ENCODE measurements at regions not wholly inside any gene's neighbourhood (a gene's known extent, or its start where the extent isn't known, plus 50 kb on each side); places are given as distances from the start of the nearest gene placed in this dataset.
A peak's percentile ranks its signal among the peaks of the same experiment; 100 is the strongest.

- Mint-ChIP-seq H3K4me1 (no peaks in the 10 kb centered on the region), H3K9me3 (peaks cover 6% of the 10 kb centered on the region), H3K27me3 (no peaks in the 10 kb centered on the region), H3K4me3 (no peak overlapping the region), H3K27ac (no peak overlapping the region), H3K36me3 (no peaks in the 10 kb centered on the region)
- no peak for ATAC-seq
Observed at GRCh38 chr4:97457253-97457652, 686.0 kb downstream of the STPG2 start.

- Mint-ChIP-seq H3K27me3 (no peaks in the 10 kb centered on the region), H3K4me3 (no peak overlapping the region), H3K36me3 (no peaks in the 10 kb centered on the region), H3K9me3 (peaks cover 3% of the 10 kb centered on the region), H3K27ac (no peak overlapping the region), H3K4me1 (no peaks in the 10 kb centered on the region)
- no peak for ATAC-seq
Observed at GRCh38 chr4:97468272-97468671, 675.0 kb downstream of the STPG2 start.

- H3K36me3 Mint-ChIP-seq, result no peaks in the 10 kb centered on the region
- peaks cover 1% of the 10 kb centered on the region for H3K9me3 Mint-ChIP-seq
- H3K27ac Mint-ChIP-seq, result no peak overlapping the region
Observed at GRCh38 chr4:97475621-97476020, 667.7 kb downstream of the STPG2 start.

GRCh38 chr4:97477974-97478373 is 665.3 kb downstream of the STPG2 start:
- Mint-ChIP-seq H3K4me3 (no peak overlapping the region), H3K27ac (no peak overlapping the region), H3K9me3 (no peaks in the 10 kb centered on the region), H3K4me1 (no peaks in the 10 kb centered on the region), H3K27me3 (no peaks in the 10 kb centered on the region), H3K36me3 (no peaks in the 10 kb centered on the region)
- no peak for ATAC-seq

More at GRCh38 chr4:97475621-97476020, 667.7 kb downstream of the STPG2 start:
- Mint-ChIP-seq H3K4me3 (no peak overlapping the region), H3K27me3 (no peaks in the 10 kb centered on the region), H3K4me1 (no peaks in the 10 kb centered on the region)
- no peak for ATAC-seq

GRCh38 chr4:97479388-97479787 is 663.9 kb downstream of the STPG2 start:
- H3K27ac Mint-ChIP-seq, result no peak overlapping the region
- no peaks in the 10 kb centered on the region for H3K27me3 Mint-ChIP-seq
- ATAC-seq, result no peak
- H3K4me1 Mint-ChIP-seq, result no peaks in the 10 kb centered on the region
- no peak overlapping the region for H3K4me3 Mint-ChIP-seq
- peaks cover 6% of the 10 kb centered on the region for H3K9me3 Mint-ChIP-seq
- H3K36me3 Mint-ChIP-seq, result no peaks in the 10 kb centered on the region

GRCh38 chr4:97491856-97492255 is 651.4 kb downstream of the STPG2 start:
- no peak overlapping the region for H3K4me3 Mint-ChIP-seq
- no peaks in the 10 kb centered on the region for H3K4me1 Mint-ChIP-seq
- no peaks in the 10 kb centered on the region for H3K36me3 Mint-ChIP-seq
- H3K27me3 Mint-ChIP-seq, result no peaks in the 10 kb centered on the region
- ATAC-seq, result no peak
- no peak overlapping the region for H3K27ac Mint-ChIP-seq
- H3K9me3 Mint-ChIP-seq, result peaks cover under 1% of the 10 kb centered on the region

GRCh38 chr4:97493815-97494518 is 649.3 kb downstream of the STPG2 start:
- Mint-ChIP-seq H3K36me3 (no peaks in the 10 kb centered on the region), H3K4me1 (no peaks in the 10 kb centered on the region), H3K27ac (no peak overlapping the region), H3K4me3 (no peak overlapping the region), H3K27me3 (no peaks in the 10 kb centered on the region), H3K9me3 (no peaks in the 10 kb centered on the region)
- ATAC-seq, result no peak

GRCh38 chr4:97496298-97496873 is 646.9 kb downstream of the STPG2 start:
- H3K4me1 Mint-ChIP-seq, result no peaks in the 10 kb centered on the region
- no peak overlapping the region for H3K27ac Mint-ChIP-seq
- H3K9me3 Mint-ChIP-seq, result no peaks in the 10 kb centered on the region
- H3K36me3 Mint-ChIP-seq, result no peaks in the 10 kb centered on the region
- ATAC-seq, result no peak
- H3K4me3 Mint-ChIP-seq, result no peak overlapping the region
- no peaks in the 10 kb centered on the region for H3K27me3 Mint-ChIP-seq

- Mint-ChIP-seq H3K27ac (no peak overlapping the region), H3K36me3 (no peaks in the 10 kb centered on the region), H3K4me3 (no peak overlapping the region), H3K4me1 (no peaks in the 10 kb centered on the region), H3K9me3 (no peaks in the 10 kb centered on the region), H3K27me3 (no peaks in the 10 kb centered on the region)
- ATAC-seq, result no peak
Observed at GRCh38 chr4:97498875-97499274, 644.4 kb downstream of the STPG2 start.

GRCh38 chr4:97500423-97500822 is 642.9 kb downstream of the STPG2 start:
- ATAC-seq, result peak; percentile 43
- no peaks in the 10 kb centered on the region for H3K4me1 Mint-ChIP-seq
- no peaks in the 10 kb centered on the region for H3K9me3 Mint-ChIP-seq
- no peaks in the 10 kb centered on the region for H3K36me3 Mint-ChIP-seq
- H3K27me3 Mint-ChIP-seq, result no peaks in the 10 kb centered on the region
- H3K4me3 Mint-ChIP-seq, result no peak overlapping the region
- no peak overlapping the region for H3K27ac Mint-ChIP-seq

- no peaks in the 10 kb centered on the region for H3K4me1 Mint-ChIP-seq
- no peak overlapping the region for H3K27ac Mint-ChIP-seq
- no peaks in the 10 kb centered on the region for H3K9me3 Mint-ChIP-seq
- ATAC-seq, result no peak
- no peaks in the 10 kb centered on the region for H3K27me3 Mint-ChIP-seq
- H3K4me3 Mint-ChIP-seq, result no peak overlapping the region
- H3K36me3 Mint-ChIP-seq, result no peaks in the 10 kb centered on the region
Observed at GRCh38 chr4:97504713-97505112, 638.6 kb downstream of the STPG2 start.

GRCh38 chr4:97507587-97508245 is 635.6 kb downstream of the STPG2 start:
- Mint-ChIP-seq H3K27me3 (no peaks in the 10 kb centered on the region), H3K9me3 (no peaks in the 10 kb centered on the region), H3K4me3 (no peak overlapping the region), H3K36me3 (no peaks in the 10 kb centered on the region), H3K27ac (no peak overlapping the region), H3K4me1 (no peaks in the 10 kb centered on the region)
- no peak for ATAC-seq

All from stimulated activated memory B cell treated with anti-CD40 and anti-IgM and Interleukin-4, amounts not matched to agents 10 μg/mL and 1 μg/mL and 100 μg/mL, for 72 hours (primary cell).